ENCODE measurements at regions not wholly inside any gene's neighbourhood (a gene's known extent, or its start where the extent isn't known, plus 50 kb on each side); places are given as distances from the start of the nearest gene placed in this dataset.

- peaks cover 0 to 12% (median 4%) of the 10 kb centered on the region in 4 donors for H3K4me1 ChIP-seq
- no peaks in the 10 kb centered on the region for H3K36me3 ChIP-seq
- intact Hi-C loops (cut with DNase I), result no loop called here
- peak overlapping the region in 2 of 3 donors; percentile 24 to 44 for H3K27ac ChIP-seq
- H3K9me3 ChIP-seq, result peaks cover 0 to 7% (median 0%) of the 10 kb centered on the region in 4 donors
- 21% methylated on average over 3 of the region's 3 CpGs for WGBS (ENCODE audit: insufficient coverage, low coverage, low lambda C conversion rate, missing lambda C conversion rate)
- H3K27me3 ChIP-seq, result no peaks in the 10 kb centered on the region
- H3K4me3 ChIP-seq, result no peak overlapping the region
- ATAC-seq (peak; percentile 95 to 96 (median 96)), DNase-seq (peak; percentile 32 to 58 (median 44))
- no peak for TF ChIP-seq CTCF (IDR thresholded peaks at IDR 0.05)
- no peak for TF ChIP-seq POLR2A (IDR thresholded peaks at IDR 0.05)
These were observed 362.2 kb upstream of the SPANXN4 start for GRCh38 chrX:142663330-142664095.

DNA sequence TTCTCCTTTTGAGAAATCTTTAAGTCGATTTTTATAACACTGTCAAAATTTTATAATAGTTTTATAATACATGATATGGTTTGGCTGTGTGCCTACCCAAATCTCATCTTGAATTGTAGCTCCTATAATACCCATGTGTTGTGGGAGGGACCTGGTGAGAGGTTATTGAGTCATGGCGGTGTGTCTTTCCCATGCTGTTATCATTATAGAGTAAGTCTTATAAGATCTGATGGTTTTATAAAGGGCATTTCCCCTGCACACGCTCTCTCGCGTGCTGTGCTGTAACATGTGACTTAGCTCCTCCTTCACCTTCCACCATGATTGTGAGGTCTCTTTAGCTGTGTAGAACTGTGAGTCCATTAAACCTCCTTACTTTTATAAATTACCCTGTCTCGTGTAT is 364.0 kb upstream of the SPANXN4 start:
- peaks cover 0 to 12% (median 4%) of the 10 kb centered on the region in 4 donors for H3K4me1 ChIP-seq
- 76% methylated on average over 6 of the region's 6 CpGs for WGBS (ENCODE audit: insufficient coverage, low coverage, low lambda C conversion rate, missing lambda C conversion rate)
- no peaks in the 10 kb centered on the region for H3K9me3 ChIP-seq
- intact Hi-C loops (cut with DNase I), result no loop called here
- no peaks in the 10 kb centered on the region for H3K27me3 ChIP-seq
- DNase-seq (no peak), ATAC-seq (no peak)
- H3K36me3 ChIP-seq, result no peaks in the 10 kb centered on the region
- no peak overlapping the region for H3K4me3 ChIP-seq
- H3K27ac ChIP-seq, result no peak overlapping the region
- TF ChIP-seq POLR2A (IDR thresholded peaks at IDR 0.05), result no peak
- TF ChIP-seq CTCF (IDR thresholded peaks at IDR 0.05), result no peak

GRCh38 chrX:142655507-142655906 is 370.2 kb upstream of the SPANXN4 start:
- DNase-seq, result no peak

DNA sequence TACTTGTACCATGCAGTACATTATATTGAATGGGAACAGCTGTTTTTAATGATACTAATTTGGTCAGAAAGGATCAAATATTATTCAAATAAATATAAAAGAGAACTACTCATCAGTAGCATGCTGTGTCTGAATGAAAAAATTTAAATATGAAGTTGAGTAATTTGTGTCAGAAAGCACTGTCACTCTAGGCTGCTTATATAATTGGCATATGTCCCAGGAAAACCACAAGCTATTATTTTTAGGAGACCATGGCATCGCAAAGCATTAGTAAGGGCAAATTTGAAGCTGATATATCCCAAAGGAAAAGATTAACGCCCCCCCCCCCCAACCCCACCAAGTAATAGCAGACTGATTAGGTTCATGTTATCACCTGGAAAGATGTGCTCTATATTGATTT is 388.5 kb upstream of the SPANXN4 start:
- H3K36me3 ChIP-seq, result no peaks in the 10 kb centered on the region
- 26% methylated on average over 2 of the region's 2 CpGs for WGBS (ENCODE audit: insufficient coverage, low coverage, low lambda C conversion rate, missing lambda C conversion rate)

More at GRCh38 chrX:142655507-142655906, 370.2 kb upstream of the SPANXN4 start:
- Histone ChIP-seq H3K4me3 (no peak overlapping the region), H3K36me3 (no peaks in the 10 kb centered on the region), H3K27ac (no peak overlapping the region), H3K4me1 (no peaks in the 10 kb centered on the region), H3K27me3 (no peaks in the 10 kb centered on the region), H3K9me3 (no peaks in the 10 kb centered on the region)
- TF ChIP-seq POLR2A (IDR thresholded peaks at IDR 0.05), result no peak
- no peak for TF ChIP-seq CTCF (IDR thresholded peaks at IDR 0.05)
- intact Hi-C loops (cut with DNase I), result no loop called here
- 57% methylated on average over 2 of the region's 2 CpGs for WGBS (ENCODE audit: insufficient coverage, low coverage, low lambda C conversion rate, missing lambda C conversion rate)
- no peak for ATAC-seq

More for the DNA sequence above, 388.5 kb upstream of the SPANXN4 start:
- Histone ChIP-seq H3K4me1 (no peaks in the 10 kb centered on the region), H3K9me3 (no peaks in the 10 kb centered on the region), H3K27ac (no peak overlapping the region), H3K4me3 (no peak overlapping the region), H3K27me3 (no peaks in the 10 kb centered on the region)
- intact Hi-C loops (cut with DNase I), result no loop called here
- TF ChIP-seq POLR2A (IDR thresholded peaks at IDR 0.05), result no peak
- TF ChIP-seq CTCF (IDR thresholded peaks at IDR 0.05), result no peak
- no peak for ATAC-seq
- DNase-seq, result no peak

Measured in right lobe of liver (tissue), 6 donors.